HL-60 (cell line): ENCODE measurements at regions not wholly inside any gene's neighbourhood (a gene's known extent, or its start where the extent isn't known, plus 50 kb on each side); places are given as distances from the start of the nearest gene placed in this dataset.

Experiments used
- CTCF ChIP-seq: IDR thresholded peaks from one replicate; pipeline ENCODE4 v1.5.1; 2011; ENCODE audit warnings: low read length, control low read depth, inconsistent platforms; ENCODE audit not compliant: insufficient read depth
- REST ChIP-seq: IDR thresholded peaks from 2 replicates; pipeline ENCODE4 v1.6.1; 2012; ENCODE audit warnings: low read depth; ENCODE audit not compliant: insufficient replicate concordance

DNA sequence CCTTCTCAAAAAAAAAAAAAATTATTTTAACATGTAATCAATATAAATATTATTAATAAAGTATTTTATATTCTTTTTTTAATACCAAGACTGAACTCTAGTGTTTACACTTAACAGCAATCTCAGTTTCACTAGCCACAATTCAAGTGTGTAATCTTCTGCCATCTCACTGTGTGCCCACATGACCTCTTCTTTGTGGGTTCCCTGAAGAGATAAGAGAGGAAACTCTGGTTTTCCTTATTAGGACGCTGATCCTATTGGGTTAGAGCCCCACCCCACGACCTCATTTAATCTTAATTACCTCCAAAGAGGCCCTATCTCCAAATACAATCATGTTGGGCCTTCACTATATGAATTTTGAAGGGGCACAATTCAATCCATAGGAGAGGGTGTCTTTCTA, 177.6 kb downstream of the STK31 start:
- no peak for TF ChIP-seq CTCF
- TF ChIP-seq REST, result no peak
